Cardiac muscle cell (in vitro differentiated cells and primary cell): ENCODE measurements at regions not wholly inside any gene's neighbourhood (a gene's known extent, or its start where the extent isn't known, plus 50 kb on each side); places are given as distances from the start of the nearest gene placed in this dataset.

Experiments used
- DNase-seq, 2 donors: peaks; one replicate each; pipeline versions ENCODE4 v3.0.0 to v3.0.0-alpha.2; 2010 to 2017; ENCODE audit warnings: low read depth in 1 of 2, low spot score in 1 of 2
- H3K27ac ChIP-seq: fragments of 200-600 bp; sonication (generic); 2 replicates; pipeline ENCODE4 v1.5.1; 2016
- H3K27me3 ChIP-seq: fragments of 200-600 bp; sonication (generic); 2 replicates; pipeline ENCODE4 v1.6.0; 2016; ENCODE audit warnings: control low read depth
- H3K36me3 ChIP-seq: fragments of 200-600 bp; sonication (generic); 2 replicates; pipeline ENCODE4 v1.5.1; 2016; ENCODE audit warnings: control low read depth
- H3K4me1 ChIP-seq: fragments of 200-600 bp; sonication (generic); 2 replicates; pipeline ENCODE4 v1.8.1; 2017; ENCODE audit warnings: low read depth, mild to moderate bottlenecking, mixed run types
- H3K4me3 ChIP-seq: fragments of 200-600 bp; sonication (generic); 2 replicates; pipeline ENCODE4 v1.5.1; 2016; ENCODE audit warnings: mild to moderate bottlenecking
- H3K9me3 ChIP-seq: fragments of 200-600 bp; sonication (generic); 2 replicates; pipeline ENCODE4 v1.5.1; 2017; ENCODE audit warnings: low read depth, mild to moderate bottlenecking, control low read depth
- TF ChIP-seq, protein P1 (sequence below): IDR thresholded peaks from 2 replicates; pipeline ENCODE4 v1.5.1; 2012; ENCODE audit warnings: low read depth, mild to moderate bottlenecking, low read length

DNA sequence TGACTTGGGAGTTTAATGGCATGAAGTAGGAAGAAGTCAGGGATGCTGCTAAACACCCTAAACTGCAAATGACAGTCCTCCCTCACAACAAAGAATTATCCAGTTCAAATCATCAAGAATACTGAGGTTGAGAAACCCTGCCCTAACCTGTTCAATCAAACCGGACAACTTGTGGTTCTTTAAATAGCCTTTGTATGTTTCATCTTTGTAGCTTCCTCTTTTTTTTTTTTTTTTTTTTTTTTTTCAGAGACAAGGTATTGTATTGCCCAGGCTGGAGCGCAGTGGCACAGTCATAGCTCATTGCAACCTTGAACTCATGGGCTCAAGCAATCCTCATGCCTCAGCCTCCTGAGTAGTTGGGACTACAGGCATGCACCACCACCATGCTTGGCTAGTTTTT, 52.5 kb upstream of the TTC29 start:
- DNase-seq = no peak
- no peak overlapping the region for H3K27ac ChIP-seq
- TF ChIP-seq, protein P1, sequence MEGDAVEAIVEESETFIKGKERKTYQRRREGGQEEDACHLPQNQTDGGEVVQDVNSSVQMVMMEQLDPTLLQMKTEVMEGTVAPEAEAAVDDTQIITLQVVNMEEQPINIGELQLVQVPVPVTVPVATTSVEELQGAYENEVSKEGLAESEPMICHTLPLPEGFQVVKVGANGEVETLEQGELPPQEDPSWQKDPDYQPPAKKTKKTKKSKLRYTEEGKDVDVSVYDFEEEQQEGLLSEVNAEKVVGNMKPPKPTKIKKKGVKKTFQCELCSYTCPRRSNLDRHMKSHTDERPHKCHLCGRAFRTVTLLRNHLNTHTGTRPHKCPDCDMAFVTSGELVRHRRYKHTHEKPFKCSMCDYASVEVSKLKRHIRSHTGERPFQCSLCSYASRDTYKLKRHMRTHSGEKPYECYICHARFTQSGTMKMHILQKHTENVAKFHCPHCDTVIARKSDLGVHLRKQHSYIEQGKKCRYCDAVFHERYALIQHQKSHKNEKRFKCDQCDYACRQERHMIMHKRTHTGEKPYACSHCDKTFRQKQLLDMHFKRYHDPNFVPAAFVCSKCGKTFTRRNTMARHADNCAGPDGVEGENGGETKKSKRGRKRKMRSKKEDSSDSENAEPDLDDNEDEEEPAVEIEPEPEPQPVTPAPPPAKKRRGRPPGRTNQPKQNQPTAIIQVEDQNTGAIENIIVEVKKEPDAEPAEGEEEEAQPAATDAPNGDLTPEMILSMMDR = no peak

DNA sequence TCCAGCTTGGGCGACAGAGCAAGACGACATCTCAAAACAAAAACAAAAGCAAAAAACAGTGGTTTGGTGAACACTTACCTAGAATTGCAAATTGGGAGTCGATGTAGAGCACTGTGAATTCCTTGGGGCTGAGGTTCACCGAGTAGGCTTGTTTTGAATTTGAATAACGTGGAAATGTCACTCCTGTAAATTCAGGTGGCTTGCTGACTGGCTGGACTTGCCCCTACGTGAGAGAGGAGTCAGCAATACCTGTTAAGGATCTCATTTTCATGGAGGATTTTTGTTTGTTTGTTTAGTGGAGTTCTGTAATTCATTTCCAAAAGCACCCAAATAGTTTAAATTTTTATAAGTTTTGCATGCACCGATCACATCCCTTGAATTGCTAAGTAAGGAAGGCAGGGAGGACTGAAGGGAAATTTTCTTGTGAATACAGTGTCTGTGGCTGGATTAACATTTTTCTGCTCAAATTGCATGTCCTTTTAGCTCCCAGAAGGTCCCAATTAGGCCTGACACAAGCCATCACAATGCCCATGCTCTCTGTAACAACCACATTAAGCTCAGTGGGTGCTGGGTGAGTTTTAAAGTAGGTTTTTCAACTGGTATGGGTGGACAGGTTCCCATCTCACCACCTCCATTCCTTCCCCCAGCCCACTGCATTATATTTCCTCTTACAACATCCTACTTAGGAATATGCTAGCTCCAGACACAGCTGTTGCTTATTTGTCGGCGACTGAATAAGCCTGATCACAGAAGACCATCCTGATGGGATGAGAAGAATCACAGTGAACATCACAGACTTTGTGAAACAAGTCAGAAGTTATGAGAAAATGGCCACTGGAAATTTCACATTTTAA, 58.5 kb upstream of the TTC29 start:
- Histone ChIP-seq H3K4me3 (no peak overlapping the region), H3K27ac (no peak overlapping the region), H3K4me1 (no peaks in the 10 kb centered on the region), H3K27me3 (no peaks in the 10 kb centered on the region), H3K36me3 (no peaks in the 10 kb centered on the region), H3K9me3 (no peaks in the 10 kb centered on the region)
- TF ChIP-seq, protein P1 = no peak
- DNase-seq = no peak

More for the DNA sequence above, 52.5 kb upstream of the TTC29 start:
- no peaks in the 10 kb centered on the region for H3K36me3 ChIP-seq
- H3K27me3 ChIP-seq = no peaks in the 10 kb centered on the region
- H3K9me3 ChIP-seq = no peaks in the 10 kb centered on the region
- H3K4me1 ChIP-seq = no peaks in the 10 kb centered on the region
- no peak overlapping the region for H3K4me3 ChIP-seq

DNA sequence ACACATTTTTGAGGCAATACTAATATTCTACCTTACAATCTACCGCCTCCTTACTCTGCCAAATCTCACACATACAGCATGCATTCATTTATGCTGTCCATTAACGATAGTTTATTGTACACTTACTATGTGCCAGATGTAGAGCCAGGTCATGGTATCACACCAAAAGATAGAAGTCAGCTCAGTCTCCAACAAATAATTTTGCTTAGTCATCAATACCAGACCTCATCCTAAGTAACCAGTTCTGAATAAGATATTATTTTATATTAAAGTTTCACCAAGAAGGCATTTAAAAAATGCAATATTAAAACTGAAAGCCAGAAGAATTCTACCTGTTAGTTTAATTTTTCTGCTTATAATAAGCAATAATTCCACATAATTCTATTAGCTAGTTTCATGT, 60.6 kb upstream of the TTC29 start:
- no peak overlapping the region for H3K27ac ChIP-seq
- DNase-seq = no peak
- no peaks in the 10 kb centered on the region for H3K4me1 ChIP-seq
- TF ChIP-seq, protein P1 = no peak
- no peaks in the 10 kb centered on the region for H3K9me3 ChIP-seq
- no peaks in the 10 kb centered on the region for H3K27me3 ChIP-seq
- H3K4me3 ChIP-seq = no peak overlapping the region
- no peaks in the 10 kb centered on the region for H3K36me3 ChIP-seq

DNA sequence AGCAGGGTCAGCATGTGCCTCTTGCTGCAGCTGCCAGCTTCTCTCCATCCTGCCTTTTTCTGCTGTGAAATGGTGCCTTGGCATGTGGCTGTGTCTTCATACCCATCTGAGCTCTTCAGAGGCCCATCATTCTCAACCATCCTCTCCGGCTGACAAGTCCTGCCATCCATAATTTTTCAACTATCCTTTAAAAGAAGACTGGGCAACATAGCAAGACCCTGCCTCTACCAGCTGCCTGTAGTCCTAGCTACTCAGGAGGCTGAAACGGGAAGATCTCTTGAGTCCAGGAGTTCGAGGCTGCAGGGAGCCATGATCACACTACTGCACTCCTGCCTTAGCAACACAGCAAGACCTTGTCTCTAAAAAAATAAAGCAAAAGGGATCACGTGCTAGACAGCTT, 64.2 kb upstream of the TTC29 start:
- no peak overlapping the region for H3K4me3 ChIP-seq
- H3K27me3 ChIP-seq = no peaks in the 10 kb centered on the region
- DNase-seq = no peak
- TF ChIP-seq, protein P1 = no peak
- no peaks in the 10 kb centered on the region for H3K36me3 ChIP-seq
- H3K27ac ChIP-seq = no peak overlapping the region
- H3K9me3 ChIP-seq = no peaks in the 10 kb centered on the region
- no peaks in the 10 kb centered on the region for H3K4me1 ChIP-seq

DNA sequence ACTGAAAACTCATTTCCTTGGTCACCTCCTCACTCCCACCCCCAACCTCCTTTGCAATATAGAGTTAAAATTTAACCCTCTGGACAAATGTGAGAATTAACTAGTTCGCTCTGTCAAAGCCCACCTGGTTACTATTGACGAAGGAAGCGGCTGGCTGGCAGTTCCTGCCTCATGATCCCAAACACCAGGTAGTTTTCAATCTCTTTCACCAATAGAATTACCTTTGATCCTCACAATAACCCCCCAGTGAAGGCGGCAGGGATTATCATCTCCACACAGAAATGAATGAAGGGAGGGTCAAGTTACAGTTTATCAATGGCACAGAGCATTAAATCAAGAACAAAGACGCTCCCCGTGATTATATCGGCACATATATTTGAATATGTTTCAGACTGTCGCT, 65.7 kb upstream of the TTC29 start:
- DNase-seq = no peak

More for the DNA sequence above, 65.7 kb upstream of the TTC29 start:
- H3K36me3 ChIP-seq = no peaks in the 10 kb centered on the region
- no peak overlapping the region for H3K4me3 ChIP-seq
- H3K27ac ChIP-seq = no peak overlapping the region
- H3K27me3 ChIP-seq = no peaks in the 10 kb centered on the region
- TF ChIP-seq, protein P1 = no peak
- no peaks in the 10 kb centered on the region for H3K9me3 ChIP-seq
- peaks cover under 1% of the 10 kb centered on the region for H3K4me1 ChIP-seq
